ENCODE measurements at regions not wholly inside any gene's neighbourhood (a gene's known extent, or its start where the extent isn't known, plus 50 kb on each side); places are given as distances from the start of the nearest gene placed in this dataset.

DNA sequence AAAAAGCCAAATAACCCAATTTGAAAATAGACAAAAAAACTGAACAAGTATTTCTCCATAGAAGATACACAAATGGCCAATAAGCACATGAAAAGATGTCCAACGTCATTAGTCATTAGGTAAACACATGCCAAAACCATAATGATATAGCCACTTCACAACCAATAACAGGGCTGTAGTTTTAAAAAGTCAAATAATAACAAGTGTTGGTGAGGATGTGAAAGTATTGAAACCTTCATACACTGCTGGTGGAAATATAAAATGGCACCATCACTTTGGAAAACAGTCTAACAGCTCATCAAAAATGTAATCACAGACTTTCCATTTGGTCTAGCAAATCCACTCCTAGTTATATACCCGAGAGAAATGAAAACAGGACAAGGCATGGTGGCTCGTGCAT, 144.2 kb upstream of the CYP1B1 start (continued):
- TF ChIP-seq, protein P1, sequence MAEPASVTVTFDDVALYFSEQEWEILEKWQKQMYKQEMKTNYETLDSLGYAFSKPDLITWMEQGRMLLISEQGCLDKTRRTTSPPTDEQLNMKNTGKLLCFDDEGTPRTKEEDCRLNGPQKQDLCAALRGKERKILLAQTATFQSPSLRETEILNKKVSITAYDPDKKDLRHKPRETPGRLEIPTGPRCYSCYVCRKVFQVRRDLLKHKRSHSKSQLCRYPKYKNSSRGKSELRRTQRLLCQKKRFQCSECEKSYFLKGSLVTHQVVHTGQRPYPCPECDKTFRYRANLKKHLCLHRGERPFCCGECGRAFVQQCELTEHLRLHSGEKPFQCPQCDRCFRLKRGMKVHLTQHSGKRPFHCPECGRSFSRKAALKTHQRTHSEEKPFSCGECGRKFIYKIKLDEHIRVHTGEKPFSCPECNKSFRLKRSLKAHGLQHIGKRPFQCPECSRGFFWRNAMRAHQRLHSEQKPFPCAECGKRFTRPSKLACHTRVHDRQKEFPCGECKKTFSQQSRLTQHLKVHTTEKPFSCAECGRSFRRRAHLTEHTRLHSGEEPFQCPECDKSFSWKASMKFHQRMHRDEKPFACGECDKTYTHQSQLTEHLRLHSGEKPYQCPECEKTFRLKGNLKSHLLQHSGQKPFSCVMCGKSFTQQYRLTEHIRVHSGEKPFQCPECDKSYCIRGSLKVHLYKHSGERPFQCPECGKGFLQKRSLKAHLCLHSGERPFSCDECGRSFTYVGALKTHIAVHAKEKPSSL (CRISPR knock-in tag; conservative IDR thresholded peaks at IDR 0.05) = no peak
- TF ChIP-seq, protein P2, sequence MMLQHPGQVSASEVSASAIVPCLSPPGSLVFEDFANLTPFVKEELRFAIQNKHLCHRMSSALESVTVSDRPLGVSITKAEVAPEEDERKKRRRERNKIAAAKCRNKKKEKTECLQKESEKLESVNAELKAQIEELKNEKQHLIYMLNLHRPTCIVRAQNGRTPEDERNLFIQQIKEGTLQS (CRISPR knock-in tag; conservative IDR thresholded peaks at IDR 0.05) = no peak

DNA sequence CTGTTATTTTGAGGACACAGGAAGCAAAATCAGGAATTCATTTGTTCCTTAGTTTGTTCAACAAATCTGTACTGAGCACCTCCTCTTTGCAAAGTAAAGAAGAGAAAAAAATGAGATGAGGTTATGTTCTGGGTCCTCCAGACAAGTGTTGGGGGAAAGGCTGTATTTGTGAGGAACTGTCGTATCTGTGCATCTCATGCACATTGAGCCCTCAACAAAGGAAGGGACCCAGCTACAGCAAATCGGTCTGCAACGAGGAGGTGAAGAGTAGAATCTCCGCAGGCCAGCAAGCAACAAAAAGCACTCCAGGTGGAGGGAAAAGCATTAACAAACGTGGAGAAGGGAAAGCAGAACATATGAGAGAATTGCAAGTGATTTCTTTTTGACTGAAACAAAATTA, 143.0 kb upstream of the CYP1B1 start:
- POLR2A ChIA-PET = no interaction called here
- CTCF ChIA-PET = no interaction called here
- no peak for TF ChIP-seq GTF2I (CRISPR knock-in tag; conservative IDR thresholded peaks at IDR 0.05)
- no peak overlapping the region for H3K27ac Mint-ChIP-seq
- DNase-seq (ENCODE audit: low spot score) = no peak
- peaks cover 4% of the 10 kb centered on the region for H3K4me1 Mint-ChIP-seq
- ATAC-seq = no peak
- no peaks in the 10 kb centered on the region for H3K36me3 Mint-ChIP-seq
- peaks cover 5% of the 10 kb centered on the region for H3K27me3 Mint-ChIP-seq (ENCODE audit: low read depth)
- peaks cover 9% of the 10 kb centered on the region for H3K9me3 Mint-ChIP-seq
- no peak overlapping the region for H3K4me3 Mint-ChIP-seq

DNA sequence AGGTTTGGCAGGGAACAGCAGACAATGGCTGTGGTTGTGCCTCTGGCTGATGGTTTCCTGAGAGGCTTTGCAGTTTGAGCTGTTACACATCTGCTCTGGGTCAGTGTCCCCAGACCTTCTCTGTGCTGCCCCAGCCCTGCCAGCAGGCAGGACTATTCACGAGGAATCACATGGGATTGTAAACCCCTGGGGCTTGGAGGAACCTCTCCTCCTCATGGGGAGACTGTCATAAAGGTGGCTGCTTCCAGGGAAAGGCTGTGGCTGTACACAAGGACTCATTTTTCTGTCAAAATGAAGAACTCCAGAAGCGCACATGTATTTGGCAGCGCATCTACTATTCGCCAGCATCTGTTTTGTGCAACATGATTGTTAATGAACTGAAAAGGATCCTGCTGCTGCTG, 142.6 kb upstream of the CYP1B1 start:
- H3K4me1 Mint-ChIP-seq = no peaks in the 10 kb centered on the region; the same call in 1 of the 2 replicates
- no peaks in the 10 kb centered on the region for H3K36me3 Mint-ChIP-seq
- TF ChIP-seq ZNF416 (CRISPR knock-in tag; IDR thresholded peaks at IDR 0.05) (no peak), GRHL2 (CRISPR knock-in tag; IDR thresholded peaks at IDR 0.05; ENCODE audit: insufficient replicate concordance, severe bottlenecking) (no peak), TCF7 (CRISPR knock-in tag; IDR thresholded peaks at IDR 0.05; ENCODE audit: low read depth) (no peak), ZNF121 (CRISPR knock-in tag; IDR thresholded peaks at IDR 0.05) (no peak), TP53 (CRISPR knock-in tag; IDR thresholded peaks at IDR 0.05) (no peak), ZNF317 (CRISPR knock-in tag; IDR thresholded peaks at IDR 0.05; ENCODE audit: borderline replicate concordance, low read depth) (no peak), CREB1 (CRISPR knock-in tag; IDR thresholded peaks at IDR 0.05) (no peak), ZNF232 (CRISPR knock-in tag; IDR thresholded peaks at IDR 0.05) (no peak)
- TF ChIP-seq, protein P3, sequence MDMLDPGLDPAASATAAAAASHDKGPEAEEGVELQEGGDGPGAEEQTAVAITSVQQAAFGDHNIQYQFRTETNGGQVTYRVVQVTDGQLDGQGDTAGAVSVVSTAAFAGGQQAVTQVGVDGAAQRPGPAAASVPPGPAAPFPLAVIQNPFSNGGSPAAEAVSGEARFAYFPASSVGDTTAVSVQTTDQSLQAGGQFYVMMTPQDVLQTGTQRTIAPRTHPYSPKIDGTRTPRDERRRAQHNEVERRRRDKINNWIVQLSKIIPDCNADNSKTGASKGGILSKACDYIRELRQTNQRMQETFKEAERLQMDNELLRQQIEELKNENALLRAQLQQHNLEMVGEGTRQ (CRISPR knock-in tag; IDR thresholded peaks at IDR 0.05) = no peak
- TF ChIP-seq, protein P4, sequence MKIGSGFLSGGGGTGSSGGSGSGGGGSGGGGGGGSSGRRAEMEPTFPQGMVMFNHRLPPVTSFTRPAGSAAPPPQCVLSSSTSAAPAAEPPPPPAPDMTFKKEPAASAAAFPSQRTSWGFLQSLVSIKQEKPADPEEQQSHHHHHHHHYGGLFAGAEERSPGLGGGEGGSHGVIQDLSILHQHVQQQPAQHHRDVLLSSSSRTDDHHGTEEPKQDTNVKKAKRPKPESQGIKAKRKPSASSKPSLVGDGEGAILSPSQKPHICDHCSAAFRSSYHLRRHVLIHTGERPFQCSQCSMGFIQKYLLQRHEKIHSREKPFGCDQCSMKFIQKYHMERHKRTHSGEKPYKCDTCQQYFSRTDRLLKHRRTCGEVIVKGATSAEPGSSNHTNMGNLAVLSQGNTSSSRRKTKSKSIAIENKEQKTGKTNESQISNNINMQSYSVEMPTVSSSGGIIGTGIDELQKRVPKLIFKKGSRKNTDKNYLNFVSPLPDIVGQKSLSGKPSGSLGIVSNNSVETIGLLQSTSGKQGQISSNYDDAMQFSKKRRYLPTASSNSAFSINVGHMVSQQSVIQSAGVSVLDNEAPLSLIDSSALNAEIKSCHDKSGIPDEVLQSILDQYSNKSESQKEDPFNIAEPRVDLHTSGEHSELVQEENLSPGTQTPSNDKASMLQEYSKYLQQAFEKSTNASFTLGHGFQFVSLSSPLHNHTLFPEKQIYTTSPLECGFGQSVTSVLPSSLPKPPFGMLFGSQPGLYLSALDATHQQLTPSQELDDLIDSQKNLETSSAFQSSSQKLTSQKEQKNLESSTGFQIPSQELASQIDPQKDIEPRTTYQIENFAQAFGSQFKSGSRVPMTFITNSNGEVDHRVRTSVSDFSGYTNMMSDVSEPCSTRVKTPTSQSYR (CRISPR knock-in tag; IDR thresholded peaks at IDR 0.05) = no peak
- TF ChIP-seq, protein P5, sequence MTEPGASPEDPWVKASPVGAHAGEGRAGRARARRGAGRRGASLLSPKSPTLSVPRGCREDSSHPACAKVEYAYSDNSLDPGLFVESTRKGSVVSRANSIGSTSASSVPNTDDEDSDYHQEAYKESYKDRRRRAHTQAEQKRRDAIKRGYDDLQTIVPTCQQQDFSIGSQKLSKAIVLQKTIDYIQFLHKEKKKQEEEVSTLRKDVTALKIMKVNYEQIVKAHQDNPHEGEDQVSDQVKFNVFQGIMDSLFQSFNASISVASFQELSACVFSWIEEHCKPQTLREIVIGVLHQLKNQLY (CRISPR knock-in tag; IDR thresholded peaks at IDR 0.05) = no peak
- DNase-seq (ENCODE audit: low spot score) (no peak), ATAC-seq (no peak)
- ChIA-PET CTCF (no interaction called here), POLR2A (no interaction called here)
- H3K9me3 Mint-ChIP-seq = peaks cover 9% of the 10 kb centered on the region
- H3K4me3 Mint-ChIP-seq = no peak overlapping the region
- peaks cover 5% of the 10 kb centered on the region for H3K27me3 Mint-ChIP-seq (ENCODE audit: low read depth)
- no peak overlapping the region for H3K27ac Mint-ChIP-seq
